Neural cell (in vitro differentiated cells): ENCODE measurements at regions not wholly inside any gene's neighbourhood (a gene's known extent, or its start where the extent isn't known, plus 50 kb on each side); places are given as distances from the start of the nearest gene placed in this dataset.

ENCODE experiments used
- H2AFZ ChIP-seq: fragments of 200-600, 300-800 bp; sonication (generic), shearing (Covaris generic); 2 replicates; pipeline ENCODE4 v1.6.0; 2014; ENCODE audit warnings: low read depth, mild to moderate bottlenecking, antibody characterized with exemption, low read length, moderate library complexity
- H3F3A ChIP-seq: fragments of 200-600 bp; shearing (Covaris generic); 2 replicates; pipeline ENCODE4 v1.6.1; 2016; ENCODE audit warnings: mild to moderate bottlenecking, moderate library complexity, mixed read lengths, antibody characterized with exemption, low read length; ENCODE audit not compliant: insufficient read depth, poor library complexity, severe bottlenecking
- H3K27ac ChIP-seq: fragments of 200-600, 300-800 bp; sonication (generic), shearing (Covaris generic); 2 replicates; pipeline ENCODE4 v1.5.1; 2014; ENCODE audit warnings: mild to moderate bottlenecking, low read length, moderate library complexity
- H3K27me3 ChIP-seq: fragments of 300-800, 200-600 bp; sonication (generic), shearing (Covaris generic); 2 replicates; pipeline ENCODE4 v1.6.0; 2014; ENCODE audit warnings: mild to moderate bottlenecking, low read depth, low read length, moderate library complexity; ENCODE audit not compliant: insufficient read depth
- H3K36me3 ChIP-seq: fragments of 300-800, 200-600 bp; sonication (generic), shearing (Covaris generic); 2 replicates; pipeline ENCODE4 v1.5.1; 2014; ENCODE audit warnings: mild to moderate bottlenecking, antibody characterized with exemption, low read length, moderate library complexity; ENCODE audit not compliant: insufficient read depth
- H3K4me2 ChIP-seq: fragments of 300-800, 200-600 bp; sonication (generic), shearing (Covaris generic); 2 replicates; pipeline ENCODE4 v1.6.0; 2014; ENCODE audit warnings: mild to moderate bottlenecking, low read length
- H3K4me3 ChIP-seq: fragments of 300-800, 200-600 bp; sonication (generic), shearing (Covaris generic); 2 replicates; pipeline ENCODE4 v1.5.1; 2014; ENCODE audit warnings: mild to moderate bottlenecking, low read length, moderate library complexity
- H3K79me2 ChIP-seq: fragments of 200-600 bp; shearing (Covaris generic); replicated peaks from 2 replicates; pipeline ENCODE4 v1.6.0; 2014; ENCODE audit warnings: mild to moderate bottlenecking, low read length, moderate library complexity; ENCODE audit not compliant: insufficient read depth
- H3K9ac ChIP-seq: fragments of 300-800, 200-600 bp; sonication (generic), shearing (Covaris generic); 2 replicates; pipeline ENCODE4 v1.6.1; 2016; ENCODE audit warnings: mild to moderate bottlenecking, low read length, mixed read lengths
- H3K9me2 ChIP-seq: fragments of 200-600 bp; shearing (Covaris generic); 2 replicates; pipeline ENCODE4 v1.6.1; 2016; ENCODE audit warnings: mild to moderate bottlenecking, low read length, mixed read lengths; ENCODE audit not compliant: insufficient read depth
- H3K9me3 ChIP-seq: fragments of 200-600, 300-800 bp; sonication (generic), shearing (Covaris generic); 2 replicates; pipeline ENCODE4 v1.6.1; 2016; ENCODE audit warnings: mild to moderate bottlenecking, mixed run types, low read length, moderate library complexity, mixed read lengths
- H4K20me1 ChIP-seq: fragments of 200-600 bp; shearing (Covaris generic); 2 replicates; pipeline ENCODE4 v1.6.1; 2016; ENCODE audit warnings: mild to moderate bottlenecking, mixed run types; ENCODE audit not compliant: insufficient read depth
- CTCF ChIP-seq: fragments of 450-650 bp; IDR thresholded peaks from 2 replicates; pipeline ENCODE4 v1.5.1; 2014; ENCODE audit warnings: antibody characterized with exemption, mild to moderate bottlenecking, moderate library complexity; ENCODE audit not compliant: poor library complexity, severe bottlenecking
- EP300 ChIP-seq: fragments of 450-650 bp; conservative IDR thresholded peaks from 2 replicates; pipeline ENCODE4 v1.6.1; 2014; ENCODE audit warnings: antibody characterized with exemption, mild to moderate bottlenecking, moderate library complexity; ENCODE audit not compliant: poor library complexity, severe bottlenecking
- EZH2 ChIP-seq: fragments of 200-600, 300-800 bp; shearing (Covaris generic), sonication (generic); IDR thresholded peaks from 2 replicates; pipeline ENCODE4 v1.6.1; 2014; ENCODE audit warnings: antibody characterized with exemption, low read length, borderline replicate concordance, mild to moderate bottlenecking; ENCODE audit not compliant: insufficient read depth, poor library complexity, severe bottlenecking
- MXI1 ChIP-seq: fragments of 450-650 bp; conservative IDR thresholded peaks from 2 replicates; pipeline ENCODE4 v1.6.1; 2014; ENCODE audit warnings: antibody characterized with exemption, mild to moderate bottlenecking; ENCODE audit not compliant: poor library complexity, severe bottlenecking
- POLR2AphosphoS5 ChIP-seq: IDR thresholded peaks from 2 replicates; pipeline ENCODE4 v1.6.1; 2012
- RAD21 ChIP-seq: fragments of 450-650 bp; conservative IDR thresholded peaks from 2 replicates; pipeline ENCODE4 v1.6.1; 2014; ENCODE audit warnings: antibody characterized with exemption, mild to moderate bottlenecking, moderate library complexity
- REST ChIP-seq: IDR thresholded peaks from 2 replicates; pipeline ENCODE4 v1.6.1; 2012; ENCODE audit warnings: borderline replicate concordance
- SMC3 ChIP-seq: fragments of 450-650 bp; conservative IDR thresholded peaks from 2 replicates; pipeline ENCODE4 v1.6.1; 2014; ENCODE audit warnings: antibody characterized with exemption, mild to moderate bottlenecking, moderate library complexity; ENCODE audit not compliant: poor library complexity
- TAF1 ChIP-seq: IDR thresholded peaks from 2 replicates; pipeline ENCODE4 v1.6.1; 2012; ENCODE audit warnings: low read depth

- Histone ChIP-seq H3F3A (no peaks in the 10 kb centered on the region), H4K20me1 (no peaks in the 10 kb centered on the region), H3K9me2 (no peaks in the 10 kb centered on the region), H3K79me2 (no peaks in the 10 kb centered on the region), H3K9ac (no peak overlapping the region), H3K9me3 (no peaks in the 10 kb centered on the region), H3K27ac (no peak overlapping the region), H3K36me3 (no peaks in the 10 kb centered on the region), H3K4me2 (no peak overlapping the region), H2AFZ (no peak overlapping the region), H3K4me3 (no peak overlapping the region), H3K27me3 (no peaks in the 10 kb centered on the region)
- TF ChIP-seq TAF1 (no peak), POLR2AphosphoS5 (no peak), MXI1 (no peak), EP300 (no peak), CTCF (no peak), SMC3 (no peak), RAD21 (no peak), EZH2 (no peak), REST (no peak)
Measured at GRCh38 chr13:69291292-69291906, 816.2 kb upstream of the ATXN8OS start.

GRCh38 chr13:69288026-69288425, 819.6 kb upstream of the ATXN8OS start:
- no peak overlapping the region for H3K27ac ChIP-seq
- no peaks in the 10 kb centered on the region for H3K27me3 ChIP-seq
- H3K36me3 ChIP-seq, result no peaks in the 10 kb centered on the region
- no peak overlapping the region for H3K9ac ChIP-seq
- H3F3A ChIP-seq, result no peaks in the 10 kb centered on the region
- no peak overlapping the region for H3K4me3 ChIP-seq
- no peak overlapping the region for H3K4me2 ChIP-seq
- no peak overlapping the region for H2AFZ ChIP-seq
- H3K9me3 ChIP-seq, result no peaks in the 10 kb centered on the region
- no peaks in the 10 kb centered on the region for H3K9me2 ChIP-seq
- H3K79me2 ChIP-seq, result no peaks in the 10 kb centered on the region
- no peaks in the 10 kb centered on the region for H4K20me1 ChIP-seq
- TF ChIP-seq SMC3 (no peak), EP300 (no peak), POLR2AphosphoS5 (no peak), CTCF (no peak), TAF1 (no peak), MXI1 (no peak), EZH2 (no peak), RAD21 (no peak), REST (no peak)
